AG09309 (cell line): ENCODE measurements at regions not wholly inside any gene's neighbourhood (a gene's known extent, or its start where the extent isn't known, plus 50 kb on each side); places are given as distances from the start of the nearest gene placed in this dataset.

Source experiments
- DNase-seq: peaks from one replicate; pipeline ENCODE4 v3.0.0-alpha.2; 2010; ENCODE audit warnings: low read depth
- H3K4me3 ChIP-seq: 2 replicates; pipeline ENCODE4 v1.5.1; 2011; ENCODE audit warnings: mild to moderate bottlenecking, low read depth, low read length, moderate library complexity; ENCODE audit not compliant: control insufficient read depth
- TF ChIP-seq, protein P1 (sequence below): IDR thresholded peaks from 2 replicates; pipeline ENCODE4 v1.5.1; 2011; ENCODE audit warnings: mild to moderate bottlenecking, low read depth, low read length, inconsistent platforms; ENCODE audit not compliant: insufficient read depth, control insufficient read depth; ENCODE audit errors: missing control alignments

DNA sequence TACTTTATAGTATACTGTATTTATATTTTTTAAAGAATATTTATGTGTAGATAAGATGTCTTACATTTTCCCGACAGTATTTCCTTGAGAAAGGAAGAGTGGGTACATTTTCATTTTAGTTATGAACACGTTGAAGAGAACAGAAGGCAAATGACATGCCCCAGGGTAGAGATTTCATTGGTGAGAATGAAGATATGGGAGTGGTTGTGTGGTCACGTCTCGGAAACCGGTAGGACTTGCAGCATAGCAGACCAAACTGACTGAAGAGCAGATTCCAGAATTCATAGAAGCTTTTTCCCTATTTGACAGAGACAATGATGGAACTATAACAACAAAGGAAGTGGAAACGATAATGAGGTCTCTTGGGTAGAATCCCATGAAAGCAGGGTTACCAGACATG lies 71.7 kb downstream of the KCNJ2 start:
- DNase-seq: no peak
- no peak overlapping the region for H3K4me3 ChIP-seq

DNA sequence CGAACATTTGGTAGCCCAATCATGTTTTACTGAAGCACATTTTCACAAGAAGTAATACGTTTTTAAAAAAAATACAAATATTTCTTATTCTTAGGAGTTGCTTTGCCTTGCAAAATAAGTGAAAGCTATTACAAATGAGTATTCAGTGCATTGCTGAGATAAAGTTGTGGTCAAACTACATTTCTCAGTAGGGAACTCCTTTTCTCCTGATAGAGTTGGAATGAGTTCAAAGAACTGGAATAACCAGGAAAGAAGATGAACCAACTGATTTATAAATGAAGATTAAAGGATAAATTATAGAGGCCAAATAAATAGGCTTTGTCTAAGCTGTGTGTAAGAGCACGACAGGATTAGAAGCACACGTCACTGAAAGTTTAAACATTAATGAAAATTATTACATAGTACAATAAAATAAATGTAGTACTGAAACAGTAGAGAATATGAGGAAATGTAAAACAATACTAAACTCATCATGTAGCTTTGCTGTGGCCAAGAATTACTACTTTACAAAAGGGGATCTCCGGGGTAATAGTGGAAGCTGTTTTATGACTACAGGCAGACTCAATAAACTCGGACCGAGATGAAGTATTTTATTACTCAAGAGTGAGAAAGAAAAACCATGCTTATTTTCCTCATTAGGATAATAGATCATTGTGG lies 73.6 kb downstream of the KCNJ2 start:
- TF ChIP-seq, protein P1, sequence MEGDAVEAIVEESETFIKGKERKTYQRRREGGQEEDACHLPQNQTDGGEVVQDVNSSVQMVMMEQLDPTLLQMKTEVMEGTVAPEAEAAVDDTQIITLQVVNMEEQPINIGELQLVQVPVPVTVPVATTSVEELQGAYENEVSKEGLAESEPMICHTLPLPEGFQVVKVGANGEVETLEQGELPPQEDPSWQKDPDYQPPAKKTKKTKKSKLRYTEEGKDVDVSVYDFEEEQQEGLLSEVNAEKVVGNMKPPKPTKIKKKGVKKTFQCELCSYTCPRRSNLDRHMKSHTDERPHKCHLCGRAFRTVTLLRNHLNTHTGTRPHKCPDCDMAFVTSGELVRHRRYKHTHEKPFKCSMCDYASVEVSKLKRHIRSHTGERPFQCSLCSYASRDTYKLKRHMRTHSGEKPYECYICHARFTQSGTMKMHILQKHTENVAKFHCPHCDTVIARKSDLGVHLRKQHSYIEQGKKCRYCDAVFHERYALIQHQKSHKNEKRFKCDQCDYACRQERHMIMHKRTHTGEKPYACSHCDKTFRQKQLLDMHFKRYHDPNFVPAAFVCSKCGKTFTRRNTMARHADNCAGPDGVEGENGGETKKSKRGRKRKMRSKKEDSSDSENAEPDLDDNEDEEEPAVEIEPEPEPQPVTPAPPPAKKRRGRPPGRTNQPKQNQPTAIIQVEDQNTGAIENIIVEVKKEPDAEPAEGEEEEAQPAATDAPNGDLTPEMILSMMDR: no peak
- no peak overlapping the region for H3K4me3 ChIP-seq
- no peak for DNase-seq

More for the DNA sequence above, 71.7 kb downstream of the KCNJ2 start:
- TF ChIP-seq, protein P1: no peak

DNA sequence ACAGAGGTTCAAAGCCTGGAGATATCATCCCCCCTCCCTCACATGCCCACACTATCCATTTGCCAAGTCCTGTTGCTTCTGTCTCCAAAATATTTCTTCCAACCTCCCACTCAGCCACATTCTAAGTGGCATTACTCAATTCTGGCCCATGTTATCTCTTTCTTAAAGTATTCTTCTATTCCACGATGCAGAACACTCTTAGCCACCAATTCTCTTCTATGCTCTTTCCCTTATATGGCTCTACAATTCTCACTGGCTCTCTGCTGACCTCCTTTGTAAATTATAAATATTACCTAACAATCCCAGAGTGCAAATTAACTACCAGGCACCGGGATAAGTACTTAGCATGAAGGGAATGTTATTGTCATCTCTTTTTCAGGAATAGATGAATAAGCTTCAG lies 82.4 kb downstream of the KCNJ2 start:
- TF ChIP-seq, protein P1: no peak
- DNase-seq: no peak
- H3K4me3 ChIP-seq: no peak overlapping the region

DNA sequence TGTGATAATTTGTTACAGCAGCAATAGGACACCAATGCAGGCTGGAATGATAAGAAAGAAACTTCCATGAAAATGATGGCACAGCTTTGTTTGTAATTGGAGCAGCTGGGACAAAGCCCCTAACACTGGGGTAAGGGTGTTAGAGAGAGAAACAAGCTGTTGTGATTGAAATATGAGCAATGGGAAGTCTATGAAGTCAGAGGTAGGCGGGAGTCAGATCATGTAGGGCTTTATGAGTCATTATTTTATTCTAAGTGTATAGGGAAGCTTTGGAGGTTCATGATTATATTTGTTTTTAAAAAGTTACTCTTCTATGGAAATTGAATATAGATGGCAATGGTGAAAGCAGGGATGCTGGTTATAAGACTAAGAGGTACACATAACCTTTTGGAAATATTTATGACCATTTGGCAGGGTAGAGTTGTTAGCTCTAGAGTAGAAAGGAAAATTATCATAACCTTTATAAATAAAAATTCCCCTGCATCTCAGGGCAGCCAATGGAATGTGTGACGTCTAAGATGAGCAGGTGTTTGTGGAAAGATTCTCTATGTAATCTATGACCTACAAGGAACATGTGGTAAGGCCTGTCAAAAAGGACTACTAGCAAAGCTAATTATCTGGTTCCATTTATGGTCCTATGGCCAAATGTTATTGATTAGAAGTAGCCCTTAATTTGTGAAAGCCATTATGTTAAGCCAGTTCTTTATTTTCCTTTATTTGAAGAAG lies 85.6 kb downstream of the KCNJ2 start:
- TF ChIP-seq, protein P1: no peak
- DNase-seq: no peak
- no peak overlapping the region for H3K4me3 ChIP-seq

DNA sequence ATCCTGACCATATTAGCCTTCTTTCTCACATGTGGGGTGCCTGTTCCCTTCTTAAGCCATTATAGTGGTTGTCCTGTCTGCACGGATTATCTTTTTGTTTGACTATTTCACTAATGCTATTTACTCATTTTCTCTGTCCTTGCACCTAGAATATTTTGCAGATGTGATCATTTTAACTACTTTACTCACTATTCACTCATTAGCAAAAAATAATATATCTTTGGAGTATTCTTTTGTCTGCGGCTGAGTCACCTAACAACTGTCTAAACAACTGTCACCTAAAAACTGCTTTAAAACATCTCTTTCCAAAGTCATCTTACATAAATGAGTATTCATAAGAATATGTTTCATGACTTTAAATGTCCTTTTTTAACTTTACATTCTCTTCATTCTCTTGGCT lies 87.4 kb downstream of the KCNJ2 start:
- no peak overlapping the region for H3K4me3 ChIP-seq
- TF ChIP-seq, protein P1: no peak
- DNase-seq: no peak

DNA sequence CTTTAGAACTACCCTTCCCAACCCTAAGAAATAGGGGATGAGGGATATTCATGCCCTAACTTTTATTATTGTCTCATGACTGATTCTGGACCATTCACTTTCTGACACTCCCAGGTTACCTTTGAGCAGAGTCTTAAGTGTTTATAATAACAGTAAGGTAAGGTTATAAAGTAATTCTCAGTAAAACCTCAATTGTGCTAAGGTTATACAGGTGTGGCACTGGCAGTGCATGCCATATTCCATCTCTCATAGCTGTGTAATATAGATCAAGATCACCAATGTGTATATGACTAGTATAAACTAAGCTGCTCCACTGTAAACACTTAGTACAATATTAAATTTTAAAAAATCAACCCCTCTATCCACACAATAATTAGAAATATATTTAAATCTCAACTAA lies 89.1 kb downstream of the KCNJ2 start:
- H3K4me3 ChIP-seq: no peak overlapping the region
- TF ChIP-seq, protein P1: no peak
- no peak for DNase-seq

DNA sequence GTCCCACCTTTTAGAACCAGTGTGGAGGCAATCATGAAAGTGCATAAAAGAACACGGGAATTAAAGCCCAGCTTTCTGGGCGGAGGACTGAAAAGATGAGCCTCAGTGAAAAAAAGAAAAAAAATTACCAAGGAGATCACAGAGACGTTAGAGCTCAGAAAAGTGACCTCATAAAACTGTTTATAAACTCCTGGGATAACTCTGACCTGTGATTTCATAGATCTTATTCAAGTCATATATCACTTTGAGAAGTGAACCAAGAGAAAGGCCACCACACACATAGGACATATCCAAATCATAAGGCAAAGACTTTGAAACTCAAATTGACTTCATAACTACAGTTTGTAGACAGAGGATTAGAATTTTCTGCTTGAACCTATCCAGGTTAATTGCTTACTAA lies 90.1 kb downstream of the KCNJ2 start:
- TF ChIP-seq, protein P1: no peak
- no peak overlapping the region for H3K4me3 ChIP-seq
- no peak for DNase-seq
